ENCODE measurements at regions not wholly inside any gene's neighbourhood (a gene's known extent, or its start where the extent isn't known, plus 50 kb on each side); places are given as distances from the start of the nearest gene placed in this dataset.

GRCh38 chr14:89022274-89022673, 197.8 kb downstream of the TTC8 start:
- no peak for DNase-seq

- no peak for DNase-seq
Observed at GRCh38 chr14:89024691-89025090, 200.2 kb downstream of the TTC8 start.

GRCh38 chr14:89025561-89026236, 201.2 kb downstream of the TTC8 start:
- no peak for DNase-seq

- DNase-seq, result peak; percentile 70
Observed at GRCh38 chr14:89027097-89027740, 202.8 kb downstream of the TTC8 start.

- DNase-seq, result no peak
Observed at GRCh38 chr14:89028462-89029134, 204.1 kb downstream of the TTC8 start.

GRCh38 chr14:89029961-89030694, 205.7 kb downstream of the TTC8 start:
- DNase-seq, result no peak

- no peak for DNase-seq
Observed at GRCh38 chr14:89030921-89031320, 206.5 kb downstream of the TTC8 start.

- DNase-seq, result no peak
Observed at GRCh38 chr14:89032086-89032649, 207.7 kb downstream of the TTC8 start.

GRCh38 chr14:89033756-89034155, 209.3 kb downstream of the TTC8 start:
- no peak for DNase-seq

GRCh38 chr14:89036371-89036770, 211.9 kb downstream of the TTC8 start:
- DNase-seq, result no peak

GRCh38 chr14:89037065-89037464, 212.6 kb downstream of the TTC8 start:
- DNase-seq, result no peak

- no peak for DNase-seq
Observed at GRCh38 chr14:89040080-89040459, 215.6 kb downstream of the TTC8 start.

GRCh38 chr14:89040460-89041256, 216.2 kb downstream of the TTC8 start:
- peak; percentile 85 for DNase-seq

GRCh38 chr14:89041257-89041582, 216.8 kb downstream of the TTC8 start:
- no peak for DNase-seq

GRCh38 chr14:89042021-89042420, 217.6 kb downstream of the TTC8 start:
- DNase-seq, result no peak

GRCh38 chr14:89053303-89053702, 228.9 kb downstream of the TTC8 start:
- DNase-seq, result no peak

- no peak for DNase-seq
Observed at GRCh38 chr14:89056394-89056793, 231.9 kb downstream of the TTC8 start.

GRCh38 chr14:89058697-89059096, 234.2 kb downstream of the TTC8 start:
- no peak for DNase-seq

- DNase-seq, result no peak
Observed at GRCh38 chr14:89060191-89060590, 235.7 kb downstream of the TTC8 start.

GRCh38 chr14:89061696-89062095, 237.2 kb downstream of the TTC8 start:
- DNase-seq, result no peak

GRCh38 chr14:89065879-89066278, 241.4 kb downstream of the TTC8 start:
- no peak for DNase-seq

- DNase-seq, result peak; percentile 73
Observed at GRCh38 chr14:89067293-89067972, 243.0 kb downstream of the TTC8 start.

Measured in activated CD4-positive, alpha-beta T cell treated with anti-CD3 and anti-CD28 coated beads, Interleukin-2, Interleukin-6, amounts not matched to agents 100 ng/mL and 50 ng/mL, durations not matched to agents 16 hours and 8 hours (primary cell).